ENCODE measurements at regions not wholly inside any gene's neighbourhood (a gene's known extent, or its start where the extent isn't known, plus 50 kb on each side); places are given as distances from the start of the nearest gene placed in this dataset.

- TF ChIP-seq MAX (IDR thresholded peaks at IDR 0.05) (no peak), REST (IDR thresholded peaks at IDR 0.05; ENCODE audit: low read depth) (no peak), FOXM1 (IDR thresholded peaks at IDR 0.05; ENCODE audit: borderline replicate concordance, low read depth) (no peak), ZBTB7A (IDR thresholded peaks at IDR 0.05; ENCODE audit: low read depth) (no peak), RAD21 (IDR thresholded peaks at IDR 0.05; ENCODE audit: low read depth) (no peak), TEAD4 (IDR thresholded peaks at IDR 0.05) (no peak), TAF1 (IDR thresholded peaks at IDR 0.05; ENCODE audit: low read depth) (no peak)
Observed at GRCh38 chr18:10387399-10387798, 67.0 kb upstream of the APCDD1 start.

Data from Ishikawa (cell line).